GM12878 (cell line): ENCODE measurements at regions not wholly inside any gene's neighbourhood (a gene's known extent, or its start where the extent isn't known, plus 50 kb on each side); places are given as distances from the start of the nearest gene placed in this dataset.

Source experiments
- ATAC-seq: fragments of 200-7000 bp; cut with Tn5 transposase; 3 replicates; pipeline ENCODE4 v1.9.1; 2020; ENCODE audit warnings: mild to moderate bottlenecking, moderate library complexity
- BruUV-seq: library from RNA; stranded (reverse); fragments of 400-500 nt; replicated peaks from 2 replicates; lab custom pipeline; 2021; lab: Mats Ljungman, UMichigan
- CTCF ChIA-PET: fragments of 300-600 bp; sonication (Branson Sonifier 250); formaldehyde crosslinking; extraction: SDS; loops from one replicate; lab custom pipeline; 2021; ENCODE audit warnings: inconsistent platforms; lab: Yijun Ruan, JAX
- POLR2A ChIA-PET: fragments of 350-600 bp; formaldehyde crosslinking; extraction: SDS; loops from one replicate; lab custom pipeline; 2021; ENCODE audit warnings: inconsistent platforms; lab: Charles Lee
- RAD21 ChIA-PET: fragments of 300-600 bp; sonication (Branson Sonifier 250); formaldehyde crosslinking; loops from one replicate; lab custom pipeline; 2023; ENCODE audit warnings: antibody characterized with exemption; ENCODE audit not compliant: unreplicated experiment; lab: Charles Lee
- SMC1A ChIA-PET: fragments of 300-600 bp; sonication (Branson Sonifier 250); formaldehyde crosslinking; loops from one replicate; lab custom pipeline; 2023; ENCODE audit not compliant: unreplicated experiment, uncharacterized antibody; lab: Charles Lee
- DNase-seq: peaks from one replicate; pipeline ENCODE4 v3.0.0-alpha.2; 2011; ENCODE audit warnings: low read depth, low spot score
- FAIRE-seq: peaks from 3 replicates; lab custom pipeline; 2011; peaks lifted over from hg19 to GRCh38; lab: Jason Lieb, UNC
- H2AFZ ChIP-seq: 2 replicates; pipeline ENCODE4 v1.6.0; 2011; ENCODE audit warnings: low read depth, low read length, control low read depth; ENCODE audit not compliant: control insufficient read depth
- H3K27ac ChIP-seq: 2 replicates; pipeline ENCODE4 v1.5.1; 2011; ENCODE audit warnings: control low read depth; ENCODE audit not compliant: control insufficient read depth, insufficient read depth
- H3K27me3 ChIP-seq, 2 experiments: replicated peaks in 1 of 2; 2 replicates each; pipeline versions ENCODE4 v1.6.0 to v1.6.1; 2011; ENCODE audit warnings: low read length in 1 of 2; ENCODE audit not compliant: control insufficient read depth in 2 of 2, insufficient read depth in 2 of 2
- H3K36me3 ChIP-seq, 2 experiments: 2 replicates each; pipeline ENCODE4 v1.5.1; 2011; ENCODE audit warnings: low read length in 1 of 2; ENCODE audit not compliant: control insufficient read depth in 2 of 2, insufficient read depth in 2 of 2
- H3K4me1 ChIP-seq: 2 replicates; pipeline ENCODE4 v1.6.1; 2011; ENCODE audit warnings: mild to moderate bottlenecking, low read length, moderate library complexity, mixed read lengths; ENCODE audit not compliant: control insufficient read depth, insufficient read depth
- H3K4me2 ChIP-seq: 2 replicates; pipeline ENCODE4 v1.6.0; 2011; ENCODE audit warnings: control low read depth; ENCODE audit not compliant: control insufficient read depth, insufficient read depth
- H3K4me3 ChIP-seq: fragments of 200-600 bp; sonication (generic); 2 replicates; pipeline ENCODE4 v1.5.1; 2016
- H3K79me2 ChIP-seq: 2 replicates; pipeline ENCODE4 v1.6.0; 2011; ENCODE audit warnings: low read length; ENCODE audit not compliant: control insufficient read depth, insufficient read depth
- H3K9ac ChIP-seq: 2 replicates; pipeline ENCODE4 v1.8.0; 2011; ENCODE audit warnings: low read length, control low read depth, mixed read lengths; ENCODE audit not compliant: control insufficient read depth, insufficient read depth
- H3K9me3 ChIP-seq: replicated peaks from 3 replicates; pipeline ENCODE4 v1.5.1; 2011; ENCODE audit warnings: mild to moderate bottlenecking, low read length; ENCODE audit not compliant: control insufficient read depth, insufficient read depth
- H4K20me1 ChIP-seq: 2 replicates; pipeline ENCODE4 v1.6.0; 2011; ENCODE audit not compliant: control insufficient read depth, insufficient read depth
- BACH1 ChIP-seq: fragments of 450-650 bp; IDR thresholded peaks from 2 replicates; pipeline ENCODE4 v1.6.1; 2017; ENCODE audit warnings: mild to moderate bottlenecking, borderline replicate concordance
- CREM ChIP-seq: IDR thresholded peaks from 2 replicates; pipeline ENCODE4 v1.6.1; 2014; ENCODE audit warnings: antibody characterized with exemption, low read depth
- EED ChIP-seq: sonication (generic); IDR thresholded peaks from 2 replicates; pipeline ENCODE4 v1.6.1; 2016; ENCODE audit warnings: antibody characterized with exemption, low read depth
- EP300 ChIP-seq, 2 experiments: fragments of 150-350 bp in 1 of 2; IDR thresholded peaks; 2 replicates each; pipeline ENCODE4 v1.6.1; 2011 to 2012; ENCODE audit warnings: low read depth in 2 of 2, low read length in 2 of 2, borderline replicate concordance in 1 of 2, improper control_type of control experiment in 1 of 2, inconsistent platforms in 1 of 2; ENCODE audit not compliant: control insufficient read depth in 1 of 2
- MEF2A ChIP-seq: IDR thresholded peaks from 2 replicates; pipeline ENCODE4 v1.6.1; 2011; ENCODE audit warnings: low read depth, mild to moderate bottlenecking, low read length, moderate library complexity; ENCODE audit not compliant: insufficient read depth
- NFIC ChIP-seq: IDR thresholded peaks from 2 replicates; pipeline ENCODE4 v1.6.1; 2012; ENCODE audit warnings: low read depth, mild to moderate bottlenecking, inconsistent platforms, low read length, moderate library complexity
- NR2C1 ChIP-seq: fragments of 450-650 bp; IDR thresholded peaks from 2 replicates; pipeline ENCODE4 v1.6.1; 2017; ENCODE audit warnings: antibody characterized with exemption, mild to moderate bottlenecking, moderate library complexity
- RAD51 ChIP-seq: fragments of 450-650 bp; IDR thresholded peaks from 2 replicates; pipeline ENCODE4 v1.6.1; 2016; ENCODE audit warnings: moderate library complexity, mild to moderate bottlenecking, inconsistent platforms
- SMAD5 ChIP-seq: IDR thresholded peaks from 2 replicates; pipeline ENCODE4 v1.6.1; 2016; ENCODE audit warnings: antibody characterized with exemption, low read depth
- SREBF1 ChIP-seq: IDR thresholded peaks from 2 replicates; pipeline ENCODE4 v1.6.1; 2012; ENCODE audit warnings: mild to moderate bottlenecking, low read length
- ZNF622 ChIP-seq: fragments of 450-650 bp; IDR thresholded peaks from 2 replicates; pipeline ENCODE4 v1.6.1; 2017; ENCODE audit warnings: mild to moderate bottlenecking, inconsistent platforms
- WGBS: methylation state at CpG from one replicate; pipeline ENCODE4 v1.1.6; 2016; ENCODE audit warnings: low lambda C conversion rate; ENCODE audit not compliant: insufficient replicate concordance, insufficient coverage; ENCODE audit errors: missing lambda C conversion rate; 5-methylcytosine and 5-hydroxymethylcytosine counted together
- in situ Hi-C: fragments of 300-500 bp; cut with MboI; formaldehyde crosslinking; loops from 9 replicates; pipeline ENCODE4 v1.14.3; 2018; ENCODE audit warnings: mixed read lengths
- intact Hi-C: fragments of 100-400 bp; cut with micrococcal nuclease; formaldehyde crosslinking; loops from one replicate; pipeline ENCODE4 v1.14.2; 2022; ENCODE audit not compliant: unreplicated experiment
- TF ChIP-seq, protein P1 (sequence below): fragments of 150-350 bp; IDR thresholded peaks from 2 replicates; pipeline ENCODE4 v1.6.1; 2016; ENCODE audit warnings: low read depth, low read length

DNA sequence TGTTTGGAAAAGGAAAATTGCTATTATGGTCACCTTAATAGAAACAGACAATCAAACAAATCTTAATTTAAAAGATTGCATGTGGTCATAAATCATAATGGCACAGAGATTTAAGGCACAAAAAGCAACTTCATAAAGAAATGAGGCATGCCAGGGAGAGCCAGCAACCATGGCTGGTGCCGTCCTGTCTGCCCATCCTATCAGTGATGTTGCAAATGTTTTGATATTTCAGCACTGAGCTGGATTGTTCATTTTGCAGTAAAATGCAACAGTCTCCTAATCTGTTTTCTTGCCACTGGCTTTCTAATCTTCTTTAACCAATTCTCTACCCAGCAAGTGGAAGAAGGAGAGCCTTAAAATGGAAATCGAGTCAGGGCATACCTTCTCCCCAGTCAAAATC, 249.8 kb downstream of the SAMD5 start:
- no peak for FAIRE-seq
- SMC1A ChIA-PET: no interaction called here
- Histone ChIP-seq H3K4me2 (no peak overlapping the region), H3K27me3 (no peaks in the 10 kb centered on the region), H3K36me3 (no peaks in the 10 kb centered on the region), H3K4me3 (no peak overlapping the region), H3K4me1 (no peaks in the 10 kb centered on the region), H4K20me1 (no peaks in the 10 kb centered on the region), H2AFZ (no peak overlapping the region), H3K27ac (no peak overlapping the region), H3K9me3 (no peaks in the 10 kb centered on the region)
- DNase-seq: no peak
- RAD21 ChIA-PET: no interaction called here
- CTCF ChIA-PET: no interaction called here
- intact Hi-C loops: no loop called here
- TF ChIP-seq SMAD5 (no peak), NFIC (no peak), RAD51 (no peak), MEF2A (no peak), EED (no peak), NR2C1 (no peak), SREBF1 (no peak), ZNF622 (no peak), BACH1 (no peak), EP300 (IDR thresholded peaks at IDR 0.05; ENCODE audit: borderline replicate concordance in 1 of 2, control insufficient read depth in 1 of 2, low read depth in 2 of 2, low read length in 2 of 2) (no peak)
- TF ChIP-seq, all 136 proteins: peak for 0
- Histone ChIP-seq H3K9ac (no peak overlapping the region), H3K79me2 (no peaks in the 10 kb centered on the region)
- no peak for ATAC-seq
- POLR2A ChIA-PET: no interaction called here
- 8% methylated on average over 2 of the region's 2 CpGs for WGBS
- BruUV-seq: no TSS peak
- in situ Hi-C loops: no loop called here

DNA sequence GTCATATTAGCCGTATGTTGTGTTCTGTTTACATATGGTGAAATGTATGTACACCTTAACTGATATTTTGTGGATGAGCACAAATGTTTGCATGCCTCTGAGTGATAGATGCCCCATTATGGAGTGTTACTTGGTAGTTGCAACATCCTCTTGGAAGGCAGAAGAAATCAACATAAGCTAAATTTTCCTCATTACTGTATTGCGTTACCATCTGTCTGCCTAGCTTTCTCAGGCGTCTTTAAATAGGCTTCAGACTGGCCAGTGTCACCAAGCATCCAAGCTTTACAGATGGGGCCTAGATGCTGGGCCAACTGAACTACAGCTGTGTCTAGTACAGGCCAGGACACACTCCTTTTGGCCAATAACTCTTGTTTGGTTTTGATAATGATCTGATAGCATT, 250.6 kb downstream of the SAMD5 start:
- in situ Hi-C loops: no loop called here
- RAD21 ChIA-PET: no interaction called here
- H2AFZ ChIP-seq: no peak overlapping the region

More for the DNA sequence above, 250.6 kb downstream of the SAMD5 start:
- CTCF ChIA-PET: interaction anchor here (1.1 kb wide), 1 partner anchor 9 kb away, joined by 3 read pairs; no protein-coding TSS in a partner anchor
- Histone ChIP-seq H3K36me3 (no peaks in the 10 kb centered on the region), H3K27ac (no peak overlapping the region), H3K4me2 (no peak overlapping the region), H4K20me1 (no peaks in the 10 kb centered on the region), H3K79me2 (no peaks in the 10 kb centered on the region), H3K27me3 (no peaks in the 10 kb centered on the region), H3K4me1 (no peaks in the 10 kb centered on the region), H3K9me3 (no peaks in the 10 kb centered on the region), H3K4me3 (no peak overlapping the region), H3K9ac (no peak overlapping the region)
- BruUV-seq: no TSS peak
- no peak for FAIRE-seq
- DNase-seq: no peak
- TF ChIP-seq CREM: no peak
- TF ChIP-seq, protein P1, sequence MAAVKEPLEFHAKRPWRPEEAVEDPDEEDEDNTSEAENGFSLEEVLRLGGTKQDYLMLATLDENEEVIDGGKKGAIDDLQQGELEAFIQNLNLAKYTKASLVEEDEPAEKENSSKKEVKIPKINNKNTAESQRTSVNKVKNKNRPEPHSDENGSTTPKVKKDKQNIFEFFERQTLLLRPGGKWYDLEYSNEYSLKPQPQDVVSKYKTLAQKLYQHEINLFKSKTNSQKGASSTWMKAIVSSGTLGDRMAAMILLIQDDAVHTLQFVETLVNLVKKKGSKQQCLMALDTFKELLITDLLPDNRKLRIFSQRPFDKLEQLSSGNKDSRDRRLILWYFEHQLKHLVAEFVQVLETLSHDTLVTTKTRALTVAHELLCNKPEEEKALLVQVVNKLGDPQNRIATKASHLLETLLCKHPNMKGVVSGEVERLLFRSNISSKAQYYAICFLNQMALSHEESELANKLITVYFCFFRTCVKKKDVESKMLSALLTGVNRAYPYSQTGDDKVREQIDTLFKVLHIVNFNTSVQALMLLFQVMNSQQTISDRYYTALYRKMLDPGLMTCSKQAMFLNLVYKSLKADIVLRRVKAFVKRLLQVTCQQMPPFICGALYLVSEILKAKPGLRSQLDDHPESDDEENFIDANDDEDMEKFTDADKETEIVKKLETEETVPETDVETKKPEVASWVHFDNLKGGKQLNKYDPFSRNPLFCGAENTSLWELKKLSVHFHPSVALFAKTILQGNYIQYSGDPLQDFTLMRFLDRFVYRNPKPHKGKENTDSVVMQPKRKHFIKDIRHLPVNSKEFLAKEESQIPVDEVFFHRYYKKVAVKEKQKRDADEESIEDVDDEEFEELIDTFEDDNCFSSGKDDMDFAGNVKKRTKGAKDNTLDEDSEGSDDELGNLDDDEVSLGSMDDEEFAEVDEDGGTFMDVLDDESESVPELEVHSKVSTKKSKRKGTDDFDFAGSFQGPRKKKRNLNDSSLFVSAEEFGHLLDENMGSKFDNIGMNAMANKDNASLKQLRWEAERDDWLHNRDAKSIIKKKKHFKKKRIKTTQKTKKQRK: no peak
- SMC1A ChIA-PET: no interaction called here
- intact Hi-C loops: no loop called here
- POLR2A ChIA-PET: no interaction called here
- ATAC-seq: no peak
- 65% methylated on average over 3 of the region's 3 CpGs for WGBS
